GM12878 (cell line): ENCODE measurements at regions not wholly inside any gene's neighbourhood (a gene's known extent, or its start where the extent isn't known, plus 50 kb on each side); places are given as distances from the start of the nearest gene placed in this dataset.

Source experiments
- ATAC-seq: fragments of 200-7000 bp; cut with Tn5 transposase; 3 replicates; pipeline ENCODE4 v1.9.1; 2020; ENCODE audit warnings: mild to moderate bottlenecking, moderate library complexity
- BruUV-seq: library from RNA; stranded (reverse); fragments of 400-500 nt; replicated peaks from 2 replicates; lab custom pipeline; 2021; lab: Mats Ljungman, UMichigan
- CTCF ChIA-PET: fragments of 300-600 bp; sonication (Branson Sonifier 250); formaldehyde crosslinking; extraction: SDS; loops from one replicate; lab custom pipeline; 2021; ENCODE audit warnings: inconsistent platforms; lab: Yijun Ruan, JAX
- POLR2A ChIA-PET: fragments of 350-600 bp; formaldehyde crosslinking; extraction: SDS; loops from one replicate; lab custom pipeline; 2021; ENCODE audit warnings: inconsistent platforms; lab: Charles Lee
- RAD21 ChIA-PET: fragments of 300-600 bp; sonication (Branson Sonifier 250); formaldehyde crosslinking; loops from one replicate; lab custom pipeline; 2023; ENCODE audit warnings: antibody characterized with exemption; ENCODE audit not compliant: unreplicated experiment; lab: Charles Lee
- SMC1A ChIA-PET: fragments of 300-600 bp; sonication (Branson Sonifier 250); formaldehyde crosslinking; loops from one replicate; lab custom pipeline; 2023; ENCODE audit not compliant: unreplicated experiment, uncharacterized antibody; lab: Charles Lee
- DNase-seq: peaks from one replicate; pipeline ENCODE4 v3.0.0-alpha.2; 2011; ENCODE audit warnings: low read depth, low spot score
- FAIRE-seq: peaks from 3 replicates; lab custom pipeline; 2011; peaks lifted over from hg19 to GRCh38; lab: Jason Lieb, UNC
- H2AFZ ChIP-seq: 2 replicates; pipeline ENCODE4 v1.6.0; 2011; ENCODE audit warnings: low read depth, low read length, control low read depth; ENCODE audit not compliant: control insufficient read depth
- H3K27ac ChIP-seq: 2 replicates; pipeline ENCODE4 v1.5.1; 2011; ENCODE audit warnings: control low read depth; ENCODE audit not compliant: control insufficient read depth, insufficient read depth
- H3K27me3 ChIP-seq, 2 experiments: replicated peaks in 1 of 2; 2 replicates each; pipeline versions ENCODE4 v1.6.0 to v1.6.1; 2011; ENCODE audit warnings: low read length in 1 of 2; ENCODE audit not compliant: control insufficient read depth in 2 of 2, insufficient read depth in 2 of 2
- H3K36me3 ChIP-seq, 2 experiments: 2 replicates each; pipeline ENCODE4 v1.5.1; 2011; ENCODE audit warnings: low read length in 1 of 2; ENCODE audit not compliant: control insufficient read depth in 2 of 2, insufficient read depth in 2 of 2
- H3K4me1 ChIP-seq: 2 replicates; pipeline ENCODE4 v1.6.1; 2011; ENCODE audit warnings: mild to moderate bottlenecking, low read length, moderate library complexity, mixed read lengths; ENCODE audit not compliant: control insufficient read depth, insufficient read depth
- H3K4me2 ChIP-seq: 2 replicates; pipeline ENCODE4 v1.6.0; 2011; ENCODE audit warnings: control low read depth; ENCODE audit not compliant: control insufficient read depth, insufficient read depth
- H3K4me3 ChIP-seq: fragments of 200-600 bp; sonication (generic); 2 replicates; pipeline ENCODE4 v1.5.1; 2016
- H3K79me2 ChIP-seq: 2 replicates; pipeline ENCODE4 v1.6.0; 2011; ENCODE audit warnings: low read length; ENCODE audit not compliant: control insufficient read depth, insufficient read depth
- H3K9ac ChIP-seq: 2 replicates; pipeline ENCODE4 v1.8.0; 2011; ENCODE audit warnings: low read length, control low read depth, mixed read lengths; ENCODE audit not compliant: control insufficient read depth, insufficient read depth
- H3K9me3 ChIP-seq: replicated peaks from 3 replicates; pipeline ENCODE4 v1.5.1; 2011; ENCODE audit warnings: mild to moderate bottlenecking, low read length; ENCODE audit not compliant: control insufficient read depth, insufficient read depth
- H4K20me1 ChIP-seq: 2 replicates; pipeline ENCODE4 v1.6.0; 2011; ENCODE audit not compliant: control insufficient read depth, insufficient read depth
- DPF2 ChIP-seq: fragments of 450-650 bp; IDR thresholded peaks from 2 replicates; pipeline ENCODE4 v1.6.1; 2017; ENCODE audit warnings: mild to moderate bottlenecking
- FOS ChIP-seq: IDR thresholded peaks from 3 replicates; pipeline ENCODE4 v1.6.1; 2011; ENCODE audit warnings: borderline replicate concordance; ENCODE audit not compliant: insufficient read length; ENCODE audit errors: extremely low read depth
- IKZF1 ChIP-seq: fragments of 450-650 bp; conservative IDR thresholded peaks from 2 replicates; pipeline ENCODE4 v1.6.1; 2017; ENCODE audit warnings: antibody characterized with exemption, mild to moderate bottlenecking
- IKZF2 ChIP-seq, 2 experiments: fragments of 450-650 bp; IDR thresholded peaks; 2 replicates each; pipeline ENCODE4 v1.6.1; 2017; ENCODE audit warnings: mild to moderate bottlenecking in 2 of 2, moderate library complexity in 2 of 2
- NFYB ChIP-seq: IDR thresholded peaks from 2 replicates; pipeline ENCODE4 v1.6.1; 2011; ENCODE audit warnings: low read depth, mild to moderate bottlenecking, low read length, improper control_type of control experiment, moderate library complexity; ENCODE audit not compliant: insufficient read depth
- PAX5 ChIP-seq: IDR thresholded peaks from 2 replicates; pipeline ENCODE4 v1.6.1; 2011; ENCODE audit warnings: low read depth, low read length, borderline replicate concordance
- POU2F2 ChIP-seq: IDR thresholded peaks from 3 replicates; pipeline ENCODE4 v1.6.1; 2011; ENCODE audit warnings: low read depth, mild to moderate bottlenecking, low read length, borderline replicate concordance
- RCOR1 ChIP-seq: conservative IDR thresholded peaks from 2 replicates; pipeline ENCODE4 v1.6.1; 2012; ENCODE audit warnings: low read depth, low read length, improper control_type of control experiment
- SIN3A ChIP-seq: IDR thresholded peaks from 2 replicates; pipeline ENCODE4 v1.6.1; 2012; ENCODE audit warnings: low read depth, low read length, improper control_type of control experiment
- SPI1 ChIP-seq: IDR thresholded peaks from 2 replicates; pipeline ENCODE4 v1.6.1; 2011; ENCODE audit warnings: low read depth, mild to moderate bottlenecking, low read length, moderate library complexity, borderline replicate concordance; ENCODE audit not compliant: insufficient read depth
- YBX1 ChIP-seq: fragments of 450-650 bp; IDR thresholded peaks from 2 replicates; pipeline ENCODE4 v1.6.1; 2016; ENCODE audit warnings: antibody characterized with exemption
- ZSCAN29 ChIP-seq: fragments of 450-650 bp; IDR thresholded peaks from 2 replicates; pipeline ENCODE4 v1.6.1; 2017; ENCODE audit warnings: mild to moderate bottlenecking, moderate library complexity
- WGBS: methylation state at CpG from one replicate; pipeline ENCODE4 v1.1.6; 2016; ENCODE audit warnings: low lambda C conversion rate; ENCODE audit not compliant: insufficient replicate concordance, insufficient coverage; ENCODE audit errors: missing lambda C conversion rate; 5-methylcytosine and 5-hydroxymethylcytosine counted together
- in situ Hi-C: fragments of 300-500 bp; cut with MboI; formaldehyde crosslinking; loops from 9 replicates; pipeline ENCODE4 v1.14.3; 2018; ENCODE audit warnings: mixed read lengths
- intact Hi-C: fragments of 100-400 bp; cut with micrococcal nuclease; formaldehyde crosslinking; loops from one replicate; pipeline ENCODE4 v1.14.2; 2022; ENCODE audit not compliant: unreplicated experiment
- TF ChIP-seq, protein P1 (sequence below): IDR thresholded peaks from 2 replicates; pipeline ENCODE4 v1.6.1; 2011; ENCODE audit warnings: low read depth, low read length, improper control_type of control experiment, borderline replicate concordance
- TF ChIP-seq, protein P2 (sequence below): fragments of 450-650 bp; IDR thresholded peaks from 2 replicates; pipeline ENCODE4 v1.6.1; 2017; ENCODE audit warnings: mild to moderate bottlenecking, moderate library complexity

DNA sequence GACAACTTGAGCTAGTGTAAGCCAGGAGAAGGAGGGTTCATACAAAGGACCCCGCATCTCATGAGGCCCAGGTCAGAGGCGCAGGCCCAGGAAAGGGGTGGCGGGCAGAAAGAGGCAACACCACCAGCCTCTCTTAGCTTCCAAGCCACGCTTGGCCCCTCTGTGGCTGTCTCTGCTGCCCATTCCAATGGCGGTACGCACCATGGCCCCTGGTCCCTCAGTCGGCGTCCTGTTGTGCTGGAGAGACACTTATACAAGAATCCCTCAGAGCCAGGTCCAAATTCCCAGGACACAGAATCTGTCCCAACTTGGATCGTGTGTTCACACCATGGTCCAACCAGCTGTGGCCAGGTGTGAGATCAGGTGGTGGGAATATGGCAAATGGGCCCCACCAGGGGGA lies 127.0 kb upstream of the CDH4 start (continued):
- no peak for TF ChIP-seq IKZF2 (IDR thresholded peaks at IDR 0.05)
- no peak for TF ChIP-seq SIN3A
- no peak for TF ChIP-seq FOS
- no peak for TF ChIP-seq PAX5

DNA sequence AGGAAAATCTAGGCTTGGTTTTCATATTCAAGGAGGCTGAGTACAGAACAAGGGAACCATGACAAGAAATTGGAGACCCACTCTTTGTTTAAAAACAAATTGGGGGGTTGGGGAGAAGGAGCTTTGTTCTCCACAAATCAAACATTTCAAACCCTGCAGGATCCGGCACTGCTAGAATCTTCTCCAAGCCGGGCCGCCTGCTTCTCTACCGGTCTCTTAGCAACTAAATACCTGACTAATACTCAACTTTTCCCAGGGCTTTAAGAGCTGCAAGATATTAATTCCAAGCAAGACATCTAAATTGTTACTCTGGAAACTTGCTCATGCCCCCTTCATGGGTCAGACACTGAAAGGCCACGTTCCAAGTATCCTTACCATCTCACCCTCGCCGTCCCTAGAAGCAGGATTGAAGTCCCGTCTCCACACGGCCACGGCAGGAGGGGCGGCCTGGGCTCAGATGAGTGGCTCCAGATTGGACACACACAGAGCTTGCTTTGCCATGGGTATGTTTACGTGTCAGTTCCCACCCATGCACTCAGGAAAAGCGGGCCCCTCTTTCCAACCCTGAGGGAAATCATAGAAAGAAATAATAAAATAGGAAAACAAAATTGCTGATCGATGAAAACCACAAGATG lies 126.4 kb upstream of the CDH4 start:
- Histone ChIP-seq H3K9me3 (no peaks in the 10 kb centered on the region; the same call in 1 of the 3 replicates), H3K79me2 (no peaks in the 10 kb centered on the region), H3K4me3 (no peak overlapping the region), H3K36me3 (no peaks in the 10 kb centered on the region), H2AFZ (no peak overlapping the region), H3K9ac (no peak overlapping the region), H3K4me2 (no peak overlapping the region), H4K20me1 (no peaks in the 10 kb centered on the region), H3K4me1 (no peaks in the 10 kb centered on the region), H3K27me3 (no peaks in the 10 kb centered on the region), H3K27ac (no peak overlapping the region)
- no TSS peak for BruUV-seq
- ChIA-PET CTCF (interaction anchor here (0.6 kb wide), 1 partner anchor 1188 kb away, joined by 5 read pairs; no protein-coding TSS in a partner anchor), SMC1A (no interaction called here), RAD21 (no interaction called here), POLR2A (no interaction called here)
- 47% methylated on average over 14 of the region's 14 CpGs for WGBS
- FAIRE-seq (no peak), DNase-seq (no peak), ATAC-seq (no peak)
- intact Hi-C loops (no loop called here), in situ Hi-C loops (no loop called here)
- TF ChIP-seq, protein P1, sequence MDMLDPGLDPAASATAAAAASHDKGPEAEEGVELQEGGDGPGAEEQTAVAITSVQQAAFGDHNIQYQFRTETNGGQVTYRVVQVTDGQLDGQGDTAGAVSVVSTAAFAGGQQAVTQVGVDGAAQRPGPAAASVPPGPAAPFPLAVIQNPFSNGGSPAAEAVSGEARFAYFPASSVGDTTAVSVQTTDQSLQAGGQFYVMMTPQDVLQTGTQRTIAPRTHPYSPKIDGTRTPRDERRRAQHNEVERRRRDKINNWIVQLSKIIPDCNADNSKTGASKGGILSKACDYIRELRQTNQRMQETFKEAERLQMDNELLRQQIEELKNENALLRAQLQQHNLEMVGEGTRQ, result no peak
- TF ChIP-seq POU2F2, result no peak
- TF ChIP-seq IKZF1, result no peak
- TF ChIP-seq NFYB, result no peak
- no peak for TF ChIP-seq DPF2
- TF ChIP-seq, protein P2, sequence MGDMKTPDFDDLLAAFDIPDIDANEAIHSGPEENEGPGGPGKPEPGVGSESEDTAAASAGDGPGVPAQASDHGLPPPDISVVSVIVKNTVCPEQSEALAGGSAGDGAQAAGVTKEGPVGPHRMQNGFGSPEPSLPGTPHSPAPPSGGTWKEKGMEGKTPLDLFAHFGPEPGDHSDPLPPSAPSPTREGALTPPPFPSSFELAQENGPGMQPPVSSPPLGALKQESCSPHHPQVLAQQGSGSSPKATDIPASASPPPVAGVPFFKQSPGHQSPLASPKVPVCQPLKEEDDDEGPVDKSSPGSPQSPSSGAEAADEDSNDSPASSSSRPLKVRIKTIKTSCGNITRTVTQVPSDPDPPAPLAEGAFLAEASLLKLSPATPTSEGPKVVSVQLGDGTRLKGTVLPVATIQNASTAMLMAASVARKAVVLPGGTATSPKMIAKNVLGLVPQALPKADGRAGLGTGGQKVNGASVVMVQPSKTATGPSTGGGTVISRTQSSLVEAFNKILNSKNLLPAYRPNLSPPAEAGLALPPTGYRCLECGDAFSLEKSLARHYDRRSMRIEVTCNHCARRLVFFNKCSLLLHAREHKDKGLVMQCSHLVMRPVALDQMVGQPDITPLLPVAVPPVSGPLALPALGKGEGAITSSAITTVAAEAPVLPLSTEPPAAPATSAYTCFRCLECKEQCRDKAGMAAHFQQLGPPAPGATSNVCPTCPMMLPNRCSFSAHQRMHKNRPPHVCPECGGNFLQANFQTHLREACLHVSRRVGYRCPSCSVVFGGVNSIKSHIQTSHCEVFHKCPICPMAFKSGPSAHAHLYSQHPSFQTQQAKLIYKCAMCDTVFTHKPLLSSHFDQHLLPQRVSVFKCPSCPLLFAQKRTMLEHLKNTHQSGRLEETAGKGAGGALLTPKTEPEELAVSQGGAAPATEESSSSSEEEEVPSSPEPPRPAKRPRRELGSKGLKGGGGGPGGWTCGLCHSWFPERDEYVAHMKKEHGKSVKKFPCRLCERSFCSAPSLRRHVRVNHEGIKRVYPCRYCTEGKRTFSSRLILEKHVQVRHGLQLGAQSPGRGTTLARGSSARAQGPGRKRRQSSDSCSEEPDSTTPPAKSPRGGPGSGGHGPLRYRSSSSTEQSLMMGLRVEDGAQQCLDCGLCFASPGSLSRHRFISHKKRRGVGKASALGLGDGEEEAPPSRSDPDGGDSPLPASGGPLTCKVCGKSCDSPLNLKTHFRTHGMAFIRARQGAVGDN, result no peak
- TF ChIP-seq RCOR1, result no peak
- TF ChIP-seq SPI1, result no peak
- no peak for TF ChIP-seq ZSCAN29
- TF ChIP-seq YBX1, result no peak
